ENCODE measurements at regions not wholly inside any gene's neighbourhood (a gene's known extent, or its start where the extent isn't known, plus 50 kb on each side); places are given as distances from the start of the nearest gene placed in this dataset.

DNA sequence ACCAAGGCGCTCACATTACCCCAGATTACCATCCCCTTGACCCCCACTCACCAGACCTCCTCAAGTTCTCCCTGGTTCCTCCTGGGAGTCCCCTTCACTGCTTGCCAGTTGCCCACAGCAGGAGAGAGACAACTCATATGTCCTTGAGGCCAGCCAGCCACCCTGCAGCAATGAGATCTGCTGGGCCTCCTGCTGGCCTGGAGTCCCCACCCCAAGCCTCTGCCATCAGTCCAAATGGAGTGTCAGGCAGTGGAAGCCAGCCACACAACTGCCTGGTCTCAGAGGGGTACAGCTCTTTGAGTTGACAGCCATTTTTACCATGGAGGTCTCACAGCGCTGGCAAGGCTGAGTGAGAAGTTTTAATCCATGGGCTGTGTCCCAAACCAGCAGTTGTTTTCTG lies 53.0 kb upstream of the EXOC4 start:
- H3K27me3 ChIP-seq (ENCODE audit: low read depth) = peaks cover 4% of the 10 kb centered on the region; the same call in 1 of the 2 replicates
- in situ Hi-C loops (cut with MboI; ENCODE audit: low sequenced_read_pairs) = no loop called here
- no peaks in the 10 kb centered on the region for H3K4me1 ChIP-seq
- no peak for DNase-seq (ENCODE audit: low spot score in 2 of 2)
- no peaks in the 10 kb centered on the region for H3K36me3 ChIP-seq (replicated peaks)
- H3K4me3 ChIP-seq = no peak overlapping the region
- H3K9me3 ChIP-seq = no peaks in the 10 kb centered on the region

DNA sequence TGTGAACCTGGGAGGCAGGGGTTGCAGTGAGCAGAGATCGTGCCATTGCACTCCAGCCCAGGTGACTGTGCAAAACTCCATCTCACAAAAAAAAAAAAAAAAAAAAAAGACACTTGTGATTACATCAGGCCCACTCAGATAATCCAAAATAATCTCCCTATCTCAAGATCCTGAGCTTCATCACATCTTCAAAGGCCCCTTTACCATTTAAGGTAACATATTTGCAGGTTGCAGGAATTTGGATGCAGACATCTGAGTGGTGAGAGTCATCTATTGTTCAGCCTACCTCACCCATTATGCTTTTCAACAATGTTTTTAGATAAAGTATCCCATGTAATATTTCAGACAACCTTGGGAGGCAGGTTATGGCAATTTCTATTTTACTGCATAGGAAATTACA lies 51.4 kb upstream of the EXOC4 start:
- in situ Hi-C loops (cut with MboI; ENCODE audit: low sequenced_read_pairs) = no loop called here

DNA sequence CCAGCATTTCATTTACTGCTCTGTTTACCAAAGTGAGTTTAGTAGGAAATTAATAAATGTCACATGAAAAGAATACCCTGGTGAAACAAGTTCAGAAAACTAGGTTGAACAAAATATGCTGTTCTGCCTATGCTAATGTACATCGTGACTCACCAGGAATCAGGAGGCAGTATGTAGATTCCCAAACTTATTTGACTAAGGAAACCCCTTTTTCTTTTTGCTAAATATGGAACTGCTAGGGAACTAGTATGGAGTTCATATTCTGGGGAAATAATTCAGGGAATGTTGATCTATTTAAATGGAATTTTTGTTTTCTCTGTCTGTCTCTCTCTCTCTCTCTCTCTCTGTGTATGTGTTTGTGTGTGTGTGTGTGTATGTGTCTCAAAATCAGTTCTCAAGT lies 49.9 kb upstream of the EXOC4 start:
- H3K4me3 ChIP-seq = no peak overlapping the region
- DNase-seq (ENCODE audit: low spot score in 2 of 2) = no peak
- H3K27me3 ChIP-seq (ENCODE audit: low read depth) = no peaks in the 10 kb centered on the region
- no peaks in the 10 kb centered on the region for H3K4me1 ChIP-seq
- in situ Hi-C loops (cut with MboI; ENCODE audit: low sequenced_read_pairs) = no loop called here
- H3K36me3 ChIP-seq (replicated peaks) = no peaks in the 10 kb centered on the region
- 0 out of 2 replicates have a peak, but pooled peaks cover 2% of the 10 kb centered on the region for H3K9me3 ChIP-seq

More for the DNA sequence above, 51.4 kb upstream of the EXOC4 start:
- Histone ChIP-seq H3K4me1 (no peaks in the 10 kb centered on the region), H3K9me3 (no peaks in the 10 kb centered on the region), H3K27me3 (ENCODE audit: low read depth) (no peaks in the 10 kb centered on the region), H3K36me3 (replicated peaks) (no peaks in the 10 kb centered on the region), H3K4me3 (no peak overlapping the region)
- no peak for DNase-seq (ENCODE audit: low spot score in 2 of 2)

Measured in HAP-1 (cell line).